Activated T-cell treated with anti-CD3 and anti-CD28 coated beads for 48 hours (primary cell): ENCODE measurements at regions not wholly inside any gene's neighbourhood (a gene's known extent, or its start where the extent isn't known, plus 50 kb on each side); places are given as distances from the start of the nearest gene placed in this dataset.

Experiments
- DNase-seq: peaks from one replicate; pipeline ENCODE4 v3.0.0-alpha.2; 2020; ENCODE audit warnings: low read depth

DNA sequence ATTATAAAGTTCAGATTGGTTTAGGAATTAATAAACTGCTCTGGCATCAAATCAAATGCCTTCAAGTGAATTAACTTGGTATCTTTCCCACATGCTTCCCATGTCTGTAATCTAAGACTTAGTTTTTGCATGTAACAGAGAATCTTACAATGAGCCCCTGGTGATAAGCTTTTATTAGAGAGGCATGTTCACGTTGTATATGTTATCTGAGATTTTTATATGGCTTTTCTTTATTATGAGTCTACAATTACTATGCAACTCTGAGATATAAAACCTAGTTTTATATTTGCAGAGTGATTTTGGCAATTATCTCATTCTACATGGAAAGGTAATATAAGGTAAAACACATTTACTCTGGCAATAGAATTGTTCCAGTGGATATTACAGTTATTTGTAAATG is 1578.4 kb upstream of the IGFBP7 start:
- DNase-seq: no peak

DNA sequence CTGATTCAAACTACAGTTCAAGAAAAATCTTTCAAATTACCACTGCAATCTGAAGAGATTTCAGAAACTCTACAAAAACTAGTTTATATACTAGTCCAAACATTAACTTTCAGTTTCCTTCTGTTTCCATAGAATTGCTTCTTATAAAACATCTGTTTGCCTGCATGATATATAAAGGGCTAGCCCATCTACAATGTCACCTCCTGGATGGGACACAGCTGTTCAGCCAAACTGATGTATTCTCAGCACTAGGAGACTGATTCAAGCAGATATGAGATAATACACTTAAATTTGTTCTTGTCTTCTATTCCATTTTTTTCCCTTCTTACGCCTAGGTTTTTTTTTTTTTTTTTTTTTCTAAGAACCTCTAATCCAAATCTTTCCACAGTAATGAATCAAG is 1569.7 kb upstream of the IGFBP7 start:
- DNase-seq: no peak

DNA sequence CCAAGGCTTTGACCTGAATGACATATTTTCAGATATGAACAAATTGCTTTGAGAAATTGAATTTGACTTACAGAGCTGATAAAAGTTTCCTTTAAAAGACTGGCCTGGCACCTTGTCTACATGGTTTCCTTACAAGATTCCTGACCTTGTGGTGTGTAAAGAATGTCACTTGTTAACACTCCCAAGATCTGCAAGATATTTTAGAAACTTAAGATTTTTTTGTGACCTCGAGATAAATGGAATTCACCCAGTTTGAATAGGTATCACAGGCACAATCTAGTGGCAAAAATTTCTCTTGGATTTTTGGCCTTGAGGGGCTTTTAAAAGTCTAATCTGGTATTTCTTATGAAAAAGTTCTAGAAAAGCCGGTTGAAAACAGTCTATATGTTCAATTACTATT is 1568.9 kb upstream of the IGFBP7 start:
- DNase-seq: no peak

DNA sequence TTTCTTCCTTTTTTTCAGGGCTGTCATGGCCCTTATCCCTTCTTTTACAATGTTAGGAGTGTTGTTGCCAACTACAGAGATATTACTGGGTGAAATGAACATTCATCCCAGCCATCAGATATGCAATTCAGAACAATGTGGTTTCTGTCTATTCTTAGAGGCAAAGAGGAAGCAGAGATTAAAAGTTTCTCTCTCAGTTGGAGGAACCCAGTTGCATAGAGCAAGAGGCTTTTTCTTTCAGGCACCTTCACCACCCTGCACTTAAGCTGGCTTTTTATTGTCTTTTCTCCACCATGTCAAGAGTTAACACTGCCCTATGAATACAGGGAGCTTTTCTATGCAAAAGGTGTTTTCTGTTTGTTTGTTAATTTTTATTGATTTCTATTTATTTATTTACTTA is 1559.6 kb upstream of the IGFBP7 start:
- no peak for DNase-seq

DNA sequence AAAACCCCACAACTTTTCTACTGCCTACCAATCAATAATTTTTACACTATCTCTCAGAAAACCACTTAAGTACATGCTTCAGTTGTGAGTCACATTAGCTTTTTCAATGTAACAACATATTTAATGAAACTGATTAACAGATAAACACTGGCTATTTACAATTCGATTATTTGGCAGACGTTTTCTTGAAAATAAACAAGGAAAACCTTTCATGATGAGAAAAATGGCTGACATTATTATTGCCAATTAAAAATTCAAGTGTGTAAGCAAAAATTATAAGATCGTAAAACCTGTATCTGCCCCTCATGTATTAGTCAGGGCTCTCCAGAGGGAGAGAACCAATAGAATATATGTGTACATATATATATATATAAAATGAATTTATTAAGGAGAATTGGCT is 1555.5 kb upstream of the IGFBP7 start:
- no peak for DNase-seq

DNA sequence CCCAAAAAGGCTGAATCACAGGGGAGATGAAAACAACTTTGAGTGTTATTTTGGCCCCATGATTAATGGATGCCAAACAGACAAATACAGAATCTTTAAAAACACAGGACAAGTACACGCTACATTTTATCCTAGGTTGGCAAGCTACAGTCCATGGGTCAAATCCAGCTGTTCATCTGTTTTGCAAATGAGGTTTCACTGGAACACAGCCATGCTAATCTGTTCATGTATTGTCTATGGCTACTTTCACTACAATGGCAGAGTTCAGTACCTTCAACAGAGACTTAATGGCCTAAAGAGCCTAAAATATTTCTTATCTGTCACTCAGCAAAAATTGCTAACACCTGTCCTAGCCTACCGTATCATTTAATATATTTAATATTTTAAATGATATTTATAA is 1548.5 kb upstream of the IGFBP7 start:
- DNase-seq: no peak

DNA sequence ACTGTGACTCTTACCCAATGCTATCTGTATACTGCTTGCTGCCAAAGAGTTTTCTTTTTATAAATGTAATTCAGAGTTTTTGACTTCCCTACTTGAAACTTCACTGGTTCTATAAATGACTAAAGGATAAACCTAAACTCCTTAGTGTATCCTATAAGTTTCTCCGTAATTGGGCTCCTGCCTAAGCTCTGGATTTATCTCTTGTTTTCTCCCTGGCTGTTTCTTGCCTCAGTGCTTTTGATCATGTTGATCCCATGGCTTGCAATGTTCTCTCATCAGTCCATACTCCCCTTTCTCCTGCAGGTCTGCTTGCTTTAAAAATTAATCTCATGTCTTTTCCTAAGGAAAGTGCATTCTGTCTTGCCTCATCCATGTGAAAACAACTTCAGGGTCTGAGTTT is 1543.1 kb upstream of the IGFBP7 start:
- DNase-seq: no peak

DNA sequence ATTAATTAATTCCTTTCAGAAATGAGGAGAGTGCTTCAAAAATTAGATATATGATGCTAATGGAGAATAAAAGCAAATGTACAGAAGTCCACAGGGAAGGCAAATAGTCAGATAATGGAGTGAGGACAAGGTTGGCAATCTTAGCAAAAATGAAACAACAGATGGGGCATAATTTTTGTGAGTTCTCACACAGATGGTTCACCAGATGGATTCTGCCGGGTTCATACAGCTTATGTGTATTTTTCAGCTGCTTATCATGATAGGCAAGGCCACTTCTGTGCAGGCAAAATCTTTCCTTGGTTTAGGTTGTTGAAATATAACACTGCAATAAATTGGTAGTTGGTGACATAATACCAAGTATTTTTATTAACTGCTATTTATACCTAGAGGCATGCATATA is 1539.0 kb upstream of the IGFBP7 start:
- no peak for DNase-seq

DNA sequence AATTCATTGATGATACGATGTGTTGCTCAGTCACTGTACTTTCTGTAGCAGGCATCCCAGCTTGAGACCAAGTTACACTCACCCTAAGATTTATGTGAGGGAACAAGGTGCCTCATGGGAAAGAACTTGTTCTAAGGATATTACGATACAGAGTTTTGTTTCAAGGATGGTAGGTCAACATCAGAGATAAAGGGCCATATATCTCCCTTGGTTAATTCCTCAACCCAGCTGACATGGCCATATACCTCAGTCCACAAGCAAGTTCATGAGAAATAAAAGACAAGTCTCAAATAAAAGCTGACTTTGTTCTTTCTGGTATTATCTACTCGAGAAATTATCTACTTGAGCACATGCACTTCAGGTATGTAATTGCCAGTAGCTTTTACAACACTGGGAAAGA is 1535.9 kb upstream of the IGFBP7 start:
- DNase-seq: no peak

DNA sequence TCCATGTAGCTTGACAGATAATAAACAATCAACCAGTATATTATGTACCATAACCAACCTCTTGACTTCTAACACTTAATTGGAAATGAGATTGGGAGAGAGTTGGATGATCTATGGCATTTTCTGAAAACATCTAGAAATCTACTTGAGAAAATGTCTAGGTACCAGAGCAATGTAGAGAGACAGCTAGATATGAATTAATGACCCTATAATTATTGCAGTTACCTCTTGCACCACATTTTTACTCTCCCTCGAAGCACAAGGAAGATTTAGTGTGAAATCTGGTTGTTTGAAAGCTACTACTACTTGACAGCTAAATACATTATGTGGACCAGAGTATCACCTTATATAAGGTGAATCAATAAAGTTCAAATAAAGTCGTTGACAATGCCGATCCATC is 1534.4 kb upstream of the IGFBP7 start:
- DNase-seq: no peak

DNA sequence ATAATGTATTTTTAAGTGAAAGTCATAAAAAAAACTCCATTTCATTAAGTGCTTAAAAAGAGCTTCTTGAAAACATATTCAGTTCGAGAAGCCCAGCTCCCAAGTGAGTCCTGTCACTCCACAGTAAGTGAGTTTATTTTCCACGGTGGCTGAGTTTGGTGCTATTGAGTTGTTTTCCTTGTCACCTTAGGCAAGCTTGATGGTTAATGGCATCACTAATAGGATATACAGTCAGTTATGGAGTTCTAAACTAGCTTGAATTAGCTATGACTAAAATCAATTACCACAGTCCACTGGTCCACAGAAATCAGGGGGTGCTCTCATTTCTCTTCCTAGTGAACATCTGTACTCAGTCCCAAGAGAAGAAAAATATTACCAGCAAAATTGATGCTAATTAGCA is 1526.2 kb upstream of the IGFBP7 start:
- DNase-seq: no peak

DNA sequence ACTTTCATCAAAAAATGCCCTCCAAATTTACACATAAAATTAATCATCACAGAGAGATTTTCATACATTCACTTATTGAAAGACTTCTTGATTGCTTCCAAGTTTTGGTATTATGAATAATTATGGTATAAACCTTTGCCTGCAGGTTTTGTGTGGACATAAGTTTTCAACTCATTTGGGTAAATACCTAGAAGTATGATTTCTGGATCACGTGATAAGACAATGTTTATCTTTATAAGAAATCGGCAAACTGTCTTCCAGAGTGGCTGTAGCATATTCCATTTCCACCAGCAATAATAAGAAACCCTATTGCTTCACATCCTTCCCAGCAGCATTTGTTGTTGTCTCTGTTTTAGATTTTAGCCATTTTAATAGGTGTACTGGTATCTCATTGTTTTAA is 1507.0 kb upstream of the IGFBP7 start:
- DNase-seq: no peak

DNA sequence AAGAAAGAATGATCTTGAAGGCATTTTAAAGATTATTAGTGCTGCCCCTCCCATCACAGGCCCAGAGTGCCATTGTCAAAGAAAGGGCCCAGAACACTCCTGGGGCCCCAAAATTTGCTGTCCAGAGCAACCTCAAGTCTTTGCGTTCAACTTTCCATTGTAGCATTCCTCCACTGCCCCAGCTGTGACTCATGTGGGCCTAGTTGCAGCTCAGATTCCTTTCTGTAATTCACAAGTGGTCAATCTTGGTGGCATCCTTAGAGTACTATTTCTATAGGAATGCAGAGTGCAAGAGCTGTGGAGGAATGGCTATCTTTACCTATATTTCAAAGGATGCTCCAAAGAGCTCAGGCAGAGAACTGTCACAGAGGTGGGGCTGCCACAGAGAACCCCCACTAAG is 1500.8 kb upstream of the IGFBP7 start:
- DNase-seq: no peak

DNA sequence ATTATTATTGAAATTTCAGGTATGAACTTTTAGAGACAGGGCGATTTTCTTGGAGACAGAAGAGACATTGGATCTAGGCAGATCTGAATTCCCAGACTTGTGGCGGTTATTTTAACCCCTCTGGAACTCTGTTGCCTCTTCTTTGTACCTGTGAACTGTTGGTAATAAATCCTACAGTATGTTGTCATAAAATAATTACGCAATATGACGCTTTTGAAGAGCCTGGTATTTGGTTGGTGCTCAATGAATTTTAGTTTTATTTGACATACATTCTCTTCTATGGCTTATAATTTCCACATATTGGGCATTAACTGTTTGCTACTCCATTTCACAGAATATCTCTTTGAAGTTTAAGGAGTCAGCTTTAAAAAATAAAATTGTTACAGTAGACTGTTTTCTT is 1496.1 kb upstream of the IGFBP7 start:
- DNase-seq: no peak

DNA sequence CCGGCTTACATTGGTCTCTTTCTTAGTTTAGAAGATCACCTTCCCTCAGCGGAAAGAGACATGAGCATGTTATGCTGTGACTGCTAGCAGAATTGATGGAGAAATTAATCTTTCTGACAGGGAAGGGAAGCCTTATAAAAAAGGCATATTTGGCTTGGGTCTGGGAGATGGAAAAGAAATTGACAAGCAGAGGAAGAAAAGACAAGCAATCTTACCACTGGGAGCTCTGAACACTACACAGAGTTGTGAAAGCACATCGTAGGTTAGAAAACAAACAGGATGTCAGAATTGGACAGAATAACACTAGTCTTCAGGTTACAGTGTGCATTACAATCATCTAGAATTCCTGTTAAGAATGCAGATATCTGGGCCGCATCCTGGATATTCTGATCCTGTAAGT is 1493.8 kb upstream of the IGFBP7 start:
- no peak for DNase-seq

DNA sequence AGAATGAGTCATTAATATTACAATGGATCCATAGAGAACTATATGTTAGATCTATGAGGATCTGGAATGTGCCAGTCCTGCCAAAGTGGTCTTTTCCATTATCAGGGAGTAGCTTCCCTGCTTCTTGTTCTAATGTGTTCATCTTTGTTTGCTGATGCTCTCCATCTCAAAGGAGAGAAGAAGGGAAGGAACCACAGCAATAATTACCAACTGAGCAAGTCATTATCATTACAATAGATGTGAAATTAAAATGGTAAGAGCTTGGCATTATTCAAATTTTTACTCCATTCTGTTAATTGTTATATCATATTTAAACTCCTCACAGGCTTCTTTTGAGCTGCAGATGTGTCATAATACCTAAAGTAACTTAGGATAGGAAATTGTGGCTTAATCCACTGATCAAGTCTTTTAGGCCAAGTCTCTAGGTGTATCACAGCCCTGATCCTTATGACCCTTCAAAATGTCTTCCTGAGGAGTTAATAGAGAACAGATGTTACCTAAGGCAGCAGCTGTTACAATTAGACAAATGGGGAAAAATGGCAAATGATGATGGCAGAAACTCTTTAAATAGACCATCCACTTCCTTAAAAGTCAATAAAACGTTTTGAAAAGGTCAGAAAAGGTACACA is 1492.7 kb upstream of the IGFBP7 start:
- DNase-seq: no peak

DNA sequence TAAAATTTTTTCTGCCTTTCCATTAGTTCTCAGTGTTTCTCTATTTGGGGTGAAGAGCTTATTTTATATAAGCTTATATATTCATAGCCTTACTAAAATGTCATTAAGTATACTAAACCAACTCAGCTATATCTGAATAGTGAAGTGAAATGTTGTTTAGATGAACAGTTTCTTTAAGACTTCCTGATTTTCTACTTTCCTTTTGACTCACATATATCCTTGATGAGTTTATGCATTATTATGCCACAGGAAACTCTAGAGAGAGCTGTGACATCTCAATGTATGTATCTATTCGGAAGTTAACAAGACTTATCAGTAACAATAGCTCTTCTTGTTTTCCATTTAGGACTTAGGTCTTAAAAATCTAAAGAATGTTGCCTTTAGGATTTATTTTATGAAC is 1491.8 kb upstream of the IGFBP7 start:
- no peak for DNase-seq

DNA sequence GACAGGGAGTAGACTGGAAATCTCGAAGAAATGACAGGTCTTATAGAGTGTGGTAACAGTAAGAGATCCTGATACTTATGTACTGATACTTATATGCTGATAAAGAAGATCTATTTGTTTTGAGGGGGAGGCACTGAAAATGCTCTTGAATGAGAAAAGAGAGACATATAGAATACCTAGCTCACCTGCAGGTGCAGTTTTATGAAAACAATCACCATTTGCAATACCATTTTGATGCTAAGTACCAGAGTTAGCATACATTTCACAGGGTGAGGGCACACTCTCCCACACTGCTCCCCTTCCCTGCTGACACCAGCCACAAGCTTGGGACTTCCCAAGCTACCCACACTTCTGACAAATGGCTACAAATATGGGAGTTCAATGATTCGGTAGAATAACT is 1490.1 kb upstream of the IGFBP7 start:
- DNase-seq: no peak

DNA sequence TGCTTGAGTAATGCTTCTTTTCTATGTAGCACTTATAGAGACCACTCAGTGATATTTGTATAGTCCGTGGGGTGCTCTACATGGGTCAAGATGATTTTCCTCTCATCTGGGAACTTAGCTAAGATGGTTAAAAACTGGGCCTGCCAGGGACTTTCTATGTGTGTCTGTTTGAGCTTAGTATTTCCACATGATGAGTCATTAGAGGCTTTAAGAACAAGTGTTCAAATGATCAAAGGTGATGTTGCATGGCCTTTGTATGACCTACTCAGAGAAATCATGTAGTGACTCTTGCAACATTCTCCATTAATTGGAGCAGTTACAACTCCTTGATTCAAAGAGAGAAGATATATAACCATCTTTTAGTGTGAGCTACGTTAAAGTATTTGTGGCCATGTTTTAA is 1480.5 kb upstream of the IGFBP7 start:
- no peak for DNase-seq

DNA sequence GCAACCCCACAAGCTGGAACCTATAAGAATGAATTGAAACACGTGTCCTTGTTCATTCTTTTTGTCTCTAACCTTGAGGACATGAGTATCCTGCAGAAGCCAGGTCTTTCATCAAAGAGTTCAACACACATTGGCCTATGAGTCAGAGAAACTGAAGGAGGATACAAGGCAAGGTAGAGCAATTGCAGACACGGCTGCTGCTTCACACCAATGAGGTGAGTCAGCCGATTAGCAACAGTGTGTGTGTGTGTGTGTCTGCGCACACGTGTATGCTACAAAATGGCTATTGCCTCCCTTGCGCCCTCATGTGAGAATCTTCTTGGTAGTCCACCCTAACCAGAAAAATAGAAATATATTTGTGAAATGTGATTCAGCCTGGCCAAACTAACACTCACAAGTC is 1477.7 kb upstream of the IGFBP7 start:
- DNase-seq: no peak

DNA sequence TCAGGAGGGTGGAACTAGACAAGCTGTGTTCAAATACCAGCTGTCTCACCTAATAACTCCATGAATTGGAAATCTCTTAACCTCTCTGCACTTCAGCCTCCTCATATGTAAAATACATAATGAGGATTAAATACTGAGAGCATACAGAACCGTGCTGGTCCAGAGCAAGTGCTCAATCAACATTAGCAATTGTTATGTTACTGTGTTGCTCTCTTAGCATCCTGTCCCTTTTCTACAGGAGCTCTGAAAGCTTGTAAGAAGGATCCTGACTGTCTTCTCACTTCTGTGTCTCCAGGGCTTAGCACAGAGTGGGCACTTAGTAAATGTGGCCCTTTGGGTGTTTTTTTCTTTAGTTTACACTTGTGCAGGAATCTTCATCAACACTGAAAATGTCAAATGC is 1456.1 kb upstream of the IGFBP7 start:
- no peak for DNase-seq

DNA sequence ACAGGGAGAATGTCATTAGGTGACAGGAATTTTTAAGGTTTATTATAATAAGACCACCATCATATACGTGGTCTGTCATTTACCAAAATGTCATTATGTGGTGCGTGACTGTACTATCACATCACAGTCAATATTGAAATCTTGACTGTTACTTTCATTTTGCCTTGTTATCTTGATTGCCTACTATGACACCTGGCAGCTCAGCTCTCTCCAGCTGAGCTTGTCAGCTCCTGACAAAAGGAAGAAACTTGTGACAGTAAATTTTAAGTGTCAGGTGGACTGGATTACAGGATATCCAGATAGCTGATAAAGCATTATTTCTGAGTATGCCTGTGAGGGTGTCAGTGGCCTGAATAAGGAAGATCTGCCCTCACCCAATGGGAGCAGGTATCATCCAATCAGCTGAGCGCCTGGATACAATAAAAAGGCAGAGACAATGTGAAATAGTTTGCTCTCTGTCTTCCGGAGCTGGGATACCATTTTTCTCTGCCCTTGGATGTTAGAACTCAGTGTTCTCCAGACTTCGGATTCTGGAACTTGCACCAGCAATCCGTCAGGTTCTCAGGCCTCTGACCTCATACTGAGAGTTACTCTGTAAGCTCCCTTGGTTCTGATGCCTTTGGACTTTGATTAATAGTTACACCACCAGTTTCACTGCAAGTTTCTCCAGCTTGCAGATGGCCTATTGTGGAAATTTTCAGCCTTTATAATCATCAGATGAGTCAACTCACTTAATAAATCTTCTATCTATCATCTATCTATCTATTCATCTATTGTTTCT is 1454.7 kb upstream of the IGFBP7 start:
- no peak for DNase-seq

DNA sequence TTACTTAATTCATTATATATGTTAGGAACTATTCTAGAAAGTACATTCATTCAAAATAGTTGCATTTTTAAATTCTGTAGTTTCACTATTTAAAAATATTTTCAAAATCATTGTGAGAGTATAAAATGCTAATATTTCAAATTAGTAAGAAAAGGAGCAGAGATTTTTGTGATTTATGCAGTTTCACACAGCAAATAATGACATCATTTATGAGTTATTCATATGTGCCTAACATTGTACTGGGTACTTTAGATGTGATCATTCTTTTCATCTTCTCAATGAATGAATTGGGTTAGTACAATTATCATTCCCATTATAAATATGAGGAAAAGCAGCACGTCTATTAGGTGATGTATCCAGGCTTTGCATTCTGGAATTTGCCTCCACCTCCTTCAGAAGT is 1451.0 kb upstream of the IGFBP7 start:
- no peak for DNase-seq

DNA sequence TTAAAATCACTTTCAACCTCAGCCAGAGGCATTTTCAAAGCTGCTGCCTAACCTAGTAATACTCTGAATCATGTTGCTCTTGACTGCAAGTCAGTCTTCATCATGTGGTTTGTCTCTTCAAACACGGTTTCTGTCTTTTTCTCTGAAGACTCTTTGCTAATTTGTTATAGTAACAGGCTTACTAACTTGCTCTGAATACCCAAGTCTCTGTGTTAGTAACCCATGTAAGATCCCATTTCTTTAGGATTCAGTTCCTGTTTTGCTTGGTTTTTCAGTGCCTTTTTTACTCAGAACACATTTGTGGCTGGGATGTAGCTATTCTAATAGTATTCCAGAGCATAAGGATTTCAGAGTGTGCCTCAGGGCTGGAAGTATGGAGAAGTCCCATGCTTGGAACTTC is 1450.6 kb upstream of the IGFBP7 start:
- no peak for DNase-seq
